HG02870 (cell line): ENCODE measurements at regions not wholly inside any gene's neighbourhood (a gene's known extent, or its start where the extent isn't known, plus 50 kb on each side); places are given as distances from the start of the nearest gene placed in this dataset.

Source experiments
- ATAC-seq: cut with Tn5 transposase; IDR thresholded peaks from one replicate; pipeline ENCODE4 v1.9.1; 2021; ENCODE audit warnings: mild to moderate bottlenecking, moderate library complexity; ENCODE audit not compliant: unreplicated experiment

DNA sequence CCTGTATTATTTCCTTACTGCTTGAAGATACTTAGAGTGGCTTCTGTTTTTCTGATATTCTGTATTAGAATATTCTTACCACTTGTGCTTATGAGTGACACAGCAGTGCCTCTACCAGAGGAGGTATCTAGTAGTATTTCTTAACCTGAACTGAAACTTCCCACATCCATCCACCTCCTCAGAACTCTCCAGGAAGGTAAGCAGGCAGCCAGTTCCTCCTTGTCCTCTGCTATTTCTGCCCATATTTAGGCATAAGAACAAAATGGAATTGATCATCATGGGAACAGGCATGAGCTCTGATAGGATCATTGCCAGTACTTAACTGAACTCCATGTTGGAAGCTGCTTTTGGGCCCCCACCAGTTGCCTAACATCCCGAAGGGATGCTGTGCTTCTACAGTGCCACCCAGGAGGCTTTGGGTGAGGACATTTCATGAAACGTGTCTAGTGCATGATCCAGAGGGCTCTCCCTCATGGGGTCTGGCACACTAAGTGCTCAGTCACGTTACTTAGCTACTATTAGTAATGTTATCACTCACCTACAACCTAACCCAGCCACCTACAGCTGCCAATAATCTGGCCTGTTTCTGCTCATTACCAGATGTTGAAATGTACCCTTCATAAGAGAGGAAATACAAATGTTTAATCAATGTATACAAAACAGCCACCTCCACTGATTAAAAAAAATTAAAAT is 520.7 kb downstream of the EIPR1 start:
- ATAC-seq, result no peak

DNA sequence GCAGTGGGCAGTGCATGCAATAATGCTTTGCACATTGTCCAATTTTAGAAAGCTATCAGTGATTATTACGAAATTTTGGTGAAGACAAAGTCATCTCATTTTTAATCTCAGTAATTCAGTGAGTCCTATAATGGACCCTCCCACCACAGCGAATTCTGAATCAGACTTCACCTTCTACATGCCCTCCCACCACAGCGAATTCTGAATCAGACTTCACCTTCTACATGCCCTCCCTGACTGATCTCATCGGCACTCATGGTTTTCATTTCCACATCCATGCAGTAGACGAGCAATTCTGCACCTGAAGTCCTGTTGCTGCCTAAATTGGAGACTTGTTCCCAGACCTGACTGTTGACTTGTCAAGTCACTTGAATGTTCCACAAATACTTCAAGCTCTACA is 522.3 kb downstream of the EIPR1 start:
- ATAC-seq, result no peak

DNA sequence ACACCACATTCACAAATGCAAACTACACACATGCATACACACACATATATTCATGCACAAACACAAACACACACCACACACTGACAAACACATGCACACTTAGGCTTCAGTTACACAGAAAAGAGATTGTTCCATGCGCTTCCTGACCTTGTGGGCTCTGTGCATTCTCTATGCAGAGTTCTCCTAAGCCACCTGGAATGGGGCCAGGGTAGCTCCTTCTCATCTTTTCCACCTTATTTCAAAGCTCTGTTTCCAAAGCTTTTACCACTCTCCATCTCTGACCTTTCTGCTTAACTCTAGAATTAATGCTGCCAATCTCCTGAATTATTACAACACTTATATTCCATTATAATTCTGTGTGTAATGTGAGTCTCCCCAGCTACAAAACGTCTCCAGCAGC is 522.3 kb upstream of the MYT1L start:
- ATAC-seq, result no peak

- no peak for ATAC-seq
These were observed 521.0 kb upstream of the MYT1L start for GRCh38 chr2:2851806-2852777.

DNA sequence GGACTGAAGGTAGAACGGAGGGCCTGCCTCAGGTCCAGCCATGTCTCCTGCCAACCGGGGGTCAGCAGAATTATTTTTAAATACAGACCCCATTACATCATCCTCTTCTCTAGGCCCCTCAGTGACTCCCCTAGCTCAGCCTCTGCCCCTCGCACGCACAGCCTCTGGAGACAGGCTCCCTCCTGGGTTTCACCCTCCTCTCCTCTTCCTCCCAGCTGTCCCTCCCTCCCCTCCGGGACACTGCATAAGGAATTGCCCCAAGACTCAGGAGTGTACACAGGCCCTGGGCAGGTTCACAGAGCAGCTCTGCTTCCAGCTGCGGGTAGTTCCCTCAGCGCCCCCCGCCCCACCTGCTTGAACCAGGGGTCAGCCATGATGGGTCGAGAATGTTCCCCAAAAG is 520.2 kb upstream of the MYT1L start:
- ATAC-seq, result no peak

DNA sequence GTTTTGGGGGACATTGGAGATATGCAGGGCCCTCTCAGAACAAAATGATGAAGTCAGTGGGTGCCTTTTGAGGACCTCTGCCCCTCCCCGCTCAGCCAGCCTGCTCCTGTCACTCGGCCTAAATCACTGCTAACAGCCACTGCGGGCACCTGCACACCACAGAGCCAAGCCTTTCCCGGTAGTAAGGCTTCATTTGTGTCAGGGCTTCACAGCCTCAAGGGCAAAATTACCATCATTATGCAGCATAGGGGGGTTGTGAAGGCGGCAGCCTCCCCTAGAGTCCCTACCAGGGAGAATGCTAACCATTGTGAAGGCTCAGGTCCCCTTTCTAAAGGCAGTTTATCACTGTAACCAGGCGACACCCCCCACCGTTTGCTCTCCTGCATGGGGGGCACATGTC is 519.8 kb upstream of the MYT1L start:
- ATAC-seq, result no peak

DNA sequence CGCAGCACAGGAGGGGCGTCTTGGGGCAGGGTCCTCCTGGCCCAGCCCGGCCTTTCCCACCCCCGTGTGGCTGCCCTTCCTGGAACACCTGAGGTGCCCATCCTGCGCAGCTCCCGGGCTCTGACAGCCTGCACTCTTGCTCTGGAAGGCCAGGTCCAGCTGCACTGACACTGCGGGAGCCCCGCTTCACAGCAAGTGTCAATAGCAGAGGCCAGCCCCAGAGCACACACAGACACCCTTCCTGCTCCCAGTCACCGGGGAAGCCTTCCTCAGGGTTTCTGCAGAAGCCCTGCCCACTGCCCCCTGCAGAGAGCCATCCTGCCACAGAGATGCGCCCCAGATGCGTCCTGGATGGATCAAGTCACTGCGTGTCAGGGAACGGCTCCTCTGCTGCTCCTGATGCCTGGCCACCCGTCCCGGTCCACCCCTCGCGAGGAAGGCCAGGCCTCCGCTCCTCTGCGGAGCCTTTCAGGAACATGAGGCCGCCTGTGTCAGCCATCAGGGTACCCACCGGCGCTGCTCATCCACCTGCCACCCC is 519.2 kb upstream of the MYT1L start:
- ATAC-seq, result no peak

GRCh38 chr2:2849464-2850217 is 518.6 kb upstream of the MYT1L start:
- ATAC-seq, result no peak

DNA sequence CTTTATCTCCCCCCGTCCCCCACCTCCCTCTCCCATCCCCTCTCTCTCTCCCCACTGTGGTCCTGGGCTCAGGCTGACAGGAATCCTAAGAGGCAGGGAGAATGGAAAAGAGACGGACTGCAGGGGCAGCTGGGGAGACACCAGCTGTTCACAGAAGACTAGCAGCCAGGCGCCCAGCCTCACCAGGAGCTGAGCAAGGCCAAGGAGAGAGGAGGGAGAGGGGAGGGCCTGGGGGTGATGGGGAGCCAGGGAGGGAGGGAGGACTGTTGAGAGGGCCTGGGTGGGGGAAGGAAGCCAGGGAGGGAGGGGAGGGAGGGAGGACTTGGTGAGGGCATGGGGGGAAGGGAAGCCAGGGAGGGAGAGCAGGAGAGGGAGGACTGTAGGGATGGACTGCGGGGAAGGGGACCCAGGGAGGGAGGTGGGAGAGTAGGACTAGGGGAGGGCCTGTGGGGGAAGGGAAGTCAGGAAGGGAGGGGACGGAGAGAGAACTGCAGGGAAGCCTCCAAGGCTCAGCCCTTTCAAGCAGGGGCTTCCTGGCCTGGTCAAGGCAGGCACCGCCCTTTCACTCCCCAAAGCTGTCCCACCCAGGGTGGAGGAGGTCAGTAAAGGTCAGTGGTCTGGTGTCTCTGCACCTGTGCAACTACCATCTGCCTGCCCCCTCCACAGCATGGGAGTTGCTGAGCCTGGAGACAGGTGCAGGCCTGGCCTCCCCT is 517.7 kb upstream of the MYT1L start:
- ATAC-seq, result no peak

DNA sequence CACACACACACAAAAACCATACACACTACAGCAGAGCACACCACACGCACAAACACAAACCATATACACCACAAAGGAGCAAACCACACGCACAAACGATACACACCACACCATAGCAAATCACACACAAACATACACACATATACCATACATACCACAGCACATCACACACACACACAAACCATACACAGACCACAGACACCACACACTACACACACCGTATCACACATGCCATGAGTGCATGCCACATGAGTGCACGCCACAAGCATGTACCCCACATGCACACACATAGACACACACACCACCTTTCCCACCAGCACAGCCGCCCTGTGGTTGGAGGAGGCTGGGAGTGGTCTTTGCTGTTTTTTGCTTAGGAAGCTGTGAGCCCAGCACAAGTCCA is 517.1 kb upstream of the MYT1L start:
- no peak for ATAC-seq

- no peak for ATAC-seq
These were observed 516.2 kb upstream of the MYT1L start for GRCh38 chr2:2847209-2847676.

GRCh38 chr2:2846332-2847208 is 515.5 kb upstream of the MYT1L start:
- ATAC-seq, result no peak

GRCh38 chr2:2845806-2846315 is 514.8 kb upstream of the MYT1L start:
- no peak for ATAC-seq

DNA sequence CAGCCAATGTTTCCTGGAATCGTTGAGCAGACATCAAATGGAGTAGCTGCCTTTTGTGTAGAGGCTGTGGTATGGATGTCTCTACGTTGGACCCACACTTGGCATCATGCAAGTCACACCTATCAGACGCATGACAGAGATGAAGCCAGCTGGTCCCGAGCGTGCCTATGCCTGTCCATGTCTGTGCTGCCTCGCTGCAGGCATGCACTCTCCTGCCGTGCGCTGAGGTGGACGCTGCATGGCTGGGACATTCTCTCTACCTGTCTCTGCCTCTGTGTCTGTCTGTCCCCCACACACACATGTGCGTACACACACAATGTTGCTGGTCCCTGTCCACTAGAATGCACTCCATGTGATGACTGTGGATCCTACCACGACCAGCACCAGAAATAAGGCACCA is 514.2 kb upstream of the MYT1L start:
- ATAC-seq, result no peak

GRCh38 chr2:2843969-2844548 is 513.0 kb upstream of the MYT1L start:
- no peak for ATAC-seq

DNA sequence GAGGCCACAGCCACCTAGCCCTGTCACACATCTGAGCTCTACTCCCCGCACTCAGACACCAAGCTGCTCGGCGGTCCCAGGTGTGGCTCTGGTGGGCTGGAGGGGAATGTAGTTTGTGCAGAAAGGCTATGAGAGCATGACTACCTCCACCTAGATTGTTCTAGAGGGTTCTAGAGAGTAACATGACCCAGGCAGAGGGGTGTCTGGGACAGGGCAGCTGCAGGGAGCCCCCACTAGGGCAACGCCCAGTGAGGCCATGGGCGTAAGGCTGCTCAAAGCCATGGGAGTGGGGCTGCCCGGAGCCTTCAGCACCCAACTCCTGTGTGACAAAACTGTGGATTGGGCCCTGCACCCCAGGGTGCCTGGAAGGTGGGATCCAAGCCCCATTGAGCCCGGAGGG is 511.4 kb upstream of the MYT1L start:
- no peak for ATAC-seq

DNA sequence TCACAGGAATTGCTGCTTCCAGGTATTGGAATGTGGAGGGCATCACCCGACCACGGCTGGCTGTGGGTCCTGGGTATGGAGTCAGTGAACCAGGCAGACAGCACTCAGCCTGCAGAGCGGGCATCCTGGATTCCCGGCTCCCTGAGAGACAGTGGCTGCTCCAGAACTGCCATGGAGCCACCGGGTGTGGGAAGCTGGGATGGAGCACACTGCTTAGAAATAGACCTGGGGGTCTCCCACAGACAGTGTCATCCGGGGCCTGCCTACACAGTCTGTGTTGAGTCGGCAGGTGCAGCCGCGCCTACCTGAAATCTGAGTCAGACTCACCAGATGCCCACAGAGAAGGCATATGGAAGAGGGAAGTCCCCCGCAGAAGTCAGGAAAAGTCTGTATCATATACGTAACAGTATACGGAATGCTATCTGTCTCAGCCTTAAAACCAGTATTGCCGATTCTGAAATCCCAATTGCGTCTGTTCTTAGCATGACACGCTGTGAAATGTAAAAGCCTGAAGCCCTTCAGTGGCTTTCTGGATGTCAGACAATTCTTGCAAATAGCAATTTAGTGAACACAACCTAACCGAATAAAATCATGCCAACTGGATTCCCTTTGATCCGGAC is 509.7 kb upstream of the MYT1L start:
- ATAC-seq, result no peak

DNA sequence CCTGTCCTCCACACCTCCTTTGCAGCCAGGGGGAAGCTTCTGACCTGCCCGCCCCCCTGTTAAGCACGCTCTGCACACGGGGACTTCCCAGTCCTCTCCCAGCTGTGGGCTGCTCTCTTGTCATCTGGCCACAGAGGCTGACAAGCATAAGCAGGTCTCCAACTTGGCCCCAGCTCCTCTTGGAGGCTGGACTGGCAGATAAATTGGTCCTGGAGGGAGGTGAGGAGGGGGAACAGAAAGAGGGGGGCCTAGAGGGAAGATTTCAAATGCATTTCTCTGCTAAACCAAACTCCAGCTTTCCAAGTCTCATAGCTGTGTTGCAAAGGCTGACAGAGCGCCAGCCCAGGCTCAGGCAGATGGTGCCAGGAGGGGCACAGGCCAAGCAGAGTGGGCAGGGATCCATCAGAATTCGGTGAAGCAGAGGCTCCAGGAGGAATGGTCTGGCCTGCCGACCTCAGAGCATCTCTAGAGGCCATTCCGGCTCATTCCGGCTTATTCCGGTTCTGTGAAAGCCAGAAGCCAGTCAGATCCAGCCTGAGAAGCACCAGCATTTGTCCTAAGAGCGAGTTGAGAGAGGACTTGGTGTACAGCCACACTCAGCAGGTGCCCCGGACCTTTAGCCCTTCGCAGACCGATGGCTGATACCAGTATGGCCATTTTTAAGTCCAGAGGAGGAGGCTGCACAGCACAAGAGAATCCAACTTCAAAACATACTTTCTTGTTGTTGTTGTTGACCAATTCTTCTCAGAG is 508.9 kb upstream of the MYT1L start:
- no peak for ATAC-seq
